H1 (cell line): ENCODE measurements at regions not wholly inside any gene's neighbourhood (a gene's known extent, or its start where the extent isn't known, plus 50 kb on each side); places are given as distances from the start of the nearest gene placed in this dataset.
"Not testable (repeated sequence)": the region's sequence is repeated elsewhere in the genome, so short reads cannot be mapped to it uniquely, and the experiment has no call there.

Experiments
- CTCF ChIA-PET: fragments of 300-600 bp; sonication (Branson Sonifier 250); formaldehyde crosslinking; loops from one replicate; lab custom pipeline; 2021; ENCODE audit not compliant: partially characterized antibody; lab: Charles Lee
- POLR2A ChIA-PET: fragments of 300-600 bp; sonication (Branson Sonifier 250); formaldehyde crosslinking; loops from one replicate; lab custom pipeline; 2021; ENCODE audit warnings: inconsistent platforms; ENCODE audit not compliant: partially characterized antibody; lab: Charles Lee
- DNase-seq, 2 experiments: peaks; one replicate each; pipeline versions ENCODE4 v3.0.0 to v3.0.0-alpha.2; 2010 to 2022; ENCODE audit warnings: low spot score in 2 of 2, low read depth in 1 of 2, mixed read lengths in 1 of 2
- FAIRE-seq: peaks from 2 replicates; lab custom pipeline; 2011; peaks lifted over from hg19 to GRCh38; lab: Jason Lieb, UNC
- H2AFZ ChIP-seq: 2 replicates; pipeline ENCODE4 v1.8.1; 2012; ENCODE audit warnings: low read length, inconsistent platforms
- H2AK5ac ChIP-seq: 2 replicates; pipeline ENCODE4 v1.6.1; 2013; ENCODE audit warnings: low read depth, low read length
- H2BK120ac ChIP-seq: replicated peaks from 2 replicates; pipeline ENCODE3; 2013; ENCODE audit warnings: low read depth, low read length, inconsistent platforms
- H2BK12ac ChIP-seq: 2 replicates; pipeline ENCODE4 v1.6.1; 2013; ENCODE audit warnings: low read depth, low read length
- H2BK15ac ChIP-seq: 2 replicates; pipeline ENCODE4 v1.6.1; 2013; ENCODE audit warnings: low read length
- H2BK20ac ChIP-seq: 2 replicates; pipeline ENCODE4 v1.6.1; 2013; ENCODE audit warnings: low read length
- H2BK5ac ChIP-seq: 2 replicates; pipeline ENCODE4 v1.6.1; 2013; ENCODE audit warnings: low read depth, low read length
- H3K14ac ChIP-seq: 2 replicates; pipeline ENCODE4 v1.6.1; 2013; ENCODE audit warnings: inconsistent platforms; ENCODE audit not compliant: insufficient read length
- H3K18ac ChIP-seq: 2 replicates; pipeline ENCODE4 v1.6.1; 2013; ENCODE audit warnings: low read length; ENCODE audit errors: extremely low read depth
- H3K23ac ChIP-seq: 2 replicates; pipeline ENCODE4 v1.6.1; 2013; ENCODE audit warnings: inconsistent platforms; ENCODE audit not compliant: insufficient read length
- H3K23me2 ChIP-seq: 2 replicates; pipeline ENCODE4 v1.6.1; 2013; ENCODE audit warnings: low read depth, low read length
- H3K27ac ChIP-seq: 2 replicates; pipeline ENCODE4 v1.6.1; 2011; ENCODE audit warnings: low read depth, low read length, inconsistent platforms
- H3K27me3 ChIP-seq, 4 experiments: replicated peaks in 1 of 4; 1 replicate in 1 of 4; 2 replicates in 3 of 4; pipeline versions ENCODE4 v1.6.1 to v1.8.1; 2011 to 2013; ENCODE audit warnings: low read length in 3 of 4, mild to moderate bottlenecking in 3 of 4, inconsistent platforms in 2 of 4, mixed read lengths in 2 of 4, moderate library complexity in 1 of 4; ENCODE audit not compliant: control insufficient read depth in 3 of 4, insufficient read depth in 3 of 4; ENCODE audit errors: extremely low read depth in 1 of 4
- H3K36me3 ChIP-seq, 4 experiments: 2 replicates each; pipeline versions ENCODE4 v1.6.1 to v1.8.1; 2011 to 2013; ENCODE audit warnings: mild to moderate bottlenecking in 4 of 4, low read length in 3 of 4, moderate library complexity in 2 of 4, control low read depth in 1 of 4, inconsistent platforms in 1 of 4; ENCODE audit not compliant: insufficient read depth in 4 of 4, control insufficient read depth in 2 of 4
- H3K4ac ChIP-seq: replicated peaks from 2 replicates; pipeline ENCODE3; 2013; ENCODE audit warnings: low read length, low read depth, mixed read lengths, inconsistent platforms; ENCODE audit not compliant: insufficient read length
- H3K4me1 ChIP-seq, 4 experiments: replicated peaks in 1 of 4; 1 replicate in 1 of 4; 2 replicates in 3 of 4; pipeline versions ENCODE4 v1.6.1 to v1.8.1; 2011 to 2013; ENCODE audit warnings: low read length in 3 of 4, inconsistent platforms in 2 of 4, mixed read lengths in 1 of 4; ENCODE audit not compliant: insufficient read depth in 4 of 4, control insufficient read depth in 3 of 4
- H3K4me2 ChIP-seq, 2 experiments: 2 replicates each; pipeline versions ENCODE4 v1.6.1 to v1.8.1; 2011 to 2013; ENCODE audit warnings: low read depth in 2 of 2, low read length in 2 of 2, control low read depth in 1 of 2, inconsistent platforms in 1 of 2, mild to moderate bottlenecking in 1 of 2; ENCODE audit not compliant: insufficient read depth in 1 of 2
- H3K4me3 ChIP-seq, 4 experiments: fragments of 200-600, 300-600 bp in 1 of 4; sonication (generic), shearing (Covaris generic), sonication (Bioruptor Twin) in 1 of 4; 2 replicates each; pipeline versions ENCODE4 v1.5.1 to v1.8.1; 2011 to 2016; ENCODE audit warnings: low read length in 4 of 4, low read depth in 3 of 4, control low read depth in 2 of 4, inconsistent platforms in 2 of 4, mild to moderate bottlenecking in 2 of 4, mixed read lengths in 1 of 4, moderate library complexity in 1 of 4; ENCODE audit not compliant: insufficient read depth in 2 of 4; ENCODE audit errors: extremely low read depth in 1 of 4
- H3K56ac ChIP-seq: replicated peaks from 2 replicates; pipeline ENCODE3; 2013; ENCODE audit warnings: low read depth, mild to moderate bottlenecking, mixed read lengths, low read length, inconsistent platforms; ENCODE audit not compliant: insufficient read length
- H3K79me1 ChIP-seq: 2 replicates; pipeline ENCODE4 v1.6.1; 2013; ENCODE audit warnings: low read depth, low read length, control low read depth
- H3K79me2 ChIP-seq, 2 experiments: 2 replicates each; pipeline versions ENCODE4 v1.6.1 to v1.8.1; 2012 to 2013; ENCODE audit warnings: low read length in 2 of 2, mild to moderate bottlenecking in 2 of 2, inconsistent platforms in 1 of 2; ENCODE audit not compliant: insufficient read depth in 2 of 2, control insufficient read depth in 1 of 2
- H3K9ac ChIP-seq, 4 experiments: replicated peaks in 1 of 4; 1 replicate in 1 of 4; 2 replicates in 3 of 4; pipeline versions ENCODE4 v1.6.1 to v1.8.1; 2011 to 2013; ENCODE audit warnings: low read depth in 3 of 4, low read length in 3 of 4, control low read depth in 2 of 4, mild to moderate bottlenecking in 2 of 4, moderate library complexity in 2 of 4, inconsistent platforms in 1 of 4; ENCODE audit errors: extremely low read depth in 1 of 4
- H3K9me3 ChIP-seq, 2 experiments: 2 replicates each; pipeline versions ENCODE4 v1.6.1 to v1.8.1; 2012 to 2013; ENCODE audit warnings: mild to moderate bottlenecking in 2 of 2, moderate library complexity in 2 of 2, control low read depth in 1 of 2, inconsistent platforms in 1 of 2, low read depth in 1 of 2, low read length in 1 of 2, mixed read lengths in 1 of 2; ENCODE audit not compliant: insufficient read depth in 2 of 2
- H4K20me1 ChIP-seq, 2 experiments: replicated peaks in 1 of 2; 2 replicates each; pipeline versions ENCODE3 to v1.8.1; 2011 to 2013; ENCODE audit warnings: inconsistent platforms in 2 of 2, low read length in 2 of 2, mild to moderate bottlenecking in 1 of 2; ENCODE audit not compliant: insufficient read depth in 2 of 2, control insufficient read depth in 1 of 2
- H4K5ac ChIP-seq: 2 replicates; pipeline ENCODE4 v1.6.1; 2013; ENCODE audit warnings: low read length, low read depth, mixed read lengths, inconsistent platforms; ENCODE audit not compliant: insufficient read length
- H4K8ac ChIP-seq: 2 replicates; pipeline ENCODE4 v1.8.0; 2013; ENCODE audit warnings: mild to moderate bottlenecking, moderate library complexity, low read length, inconsistent platforms; ENCODE audit not compliant: insufficient read depth; ENCODE audit errors: extremely low read depth
- H4K91ac ChIP-seq: replicated peaks from 2 replicates; pipeline ENCODE3; 2013; ENCODE audit warnings: low read length, mixed read lengths, inconsistent platforms; ENCODE audit not compliant: insufficient read length
- ASH2L ChIP-seq: fragments of 200-600, 300-600 bp; sonication (generic); IDR thresholded peaks from one replicate; pipeline ENCODE4 v1.7.1; 2017; ENCODE audit warnings: low read length
- CBX5 ChIP-seq: fragments of 300-800, 300-1000 bp; sonication (generic); IDR thresholded peaks from 2 replicates; pipeline ENCODE4 v1.7.1; 2016; ENCODE audit warnings: antibody characterized with exemption, low read length, low read depth
- EP300 ChIP-seq, 2 experiments: IDR thresholded peaks; 1 replicate in 1 of 2; 2 replicates in 1 of 2; pipeline ENCODE4 v1.6.1; 2011 to 2012; ENCODE audit warnings: low read depth in 2 of 2, low read length in 2 of 2, mild to moderate bottlenecking in 2 of 2, borderline replicate concordance in 1 of 2, inconsistent platforms in 1 of 2, moderate library complexity in 1 of 2
- RFX5 ChIP-seq: IDR thresholded peaks from 2 replicates; pipeline ENCODE4 v1.6.1; 2011; ENCODE audit warnings: low read depth, low read length, improper control_type of control experiment, borderline replicate concordance
- SAP30 ChIP-seq: fragments of 300-600 bp; sonication (generic); IDR thresholded peaks from 2 replicates; pipeline ENCODE4 v1.7.1; 2012; ENCODE audit warnings: low read length, moderate library complexity, mild to moderate bottlenecking, inconsistent platforms; ENCODE audit not compliant: insufficient read depth, insufficient replicate concordance
- WGBS, 2 experiments: shearing (Covaris generic) in 1 of 2; methylation state at CpG; one replicate each; pipeline versions ENCODE4 v1.1.6 to v1.1.7; 2013 to 2015; ENCODE audit warnings: low lambda C conversion rate in 2 of 2, mixed read lengths in 2 of 2, inconsistent platforms in 1 of 2, low coverage in 1 of 2, missing lambda C conversion rate in 1 of 2; ENCODE audit not compliant: insufficient replicate concordance in 2 of 2, insufficient coverage in 1 of 2, insufficient read length in 1 of 2; ENCODE audit errors: extremely low coverage in 1 of 2, missing lambda C conversion rate in 1 of 2; 5-methylcytosine and 5-hydroxymethylcytosine counted together
- TF ChIP-seq, protein P1 (sequence below): IDR thresholded peaks from 2 replicates; pipeline ENCODE4 v1.6.1; 2011; ENCODE audit warnings: low read depth, mild to moderate bottlenecking, low read length; ENCODE audit not compliant: insufficient read depth

- TF ChIP-seq, protein P1, sequence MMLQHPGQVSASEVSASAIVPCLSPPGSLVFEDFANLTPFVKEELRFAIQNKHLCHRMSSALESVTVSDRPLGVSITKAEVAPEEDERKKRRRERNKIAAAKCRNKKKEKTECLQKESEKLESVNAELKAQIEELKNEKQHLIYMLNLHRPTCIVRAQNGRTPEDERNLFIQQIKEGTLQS, result no peak
- TF ChIP-seq RFX5 (no peak), SAP30 (no peak), CBX5 (no peak), EP300 (IDR thresholded peaks at IDR 0.05; ENCODE audit: borderline replicate concordance in 1 of 2, low read depth in 2 of 2, low read length in 2 of 2) (no peak), ASH2L (no peak)
These were observed 339.2 kb downstream of the ADGRL2 start (continued) for GRCh38 chr1:82139751-82140468.

DNA sequence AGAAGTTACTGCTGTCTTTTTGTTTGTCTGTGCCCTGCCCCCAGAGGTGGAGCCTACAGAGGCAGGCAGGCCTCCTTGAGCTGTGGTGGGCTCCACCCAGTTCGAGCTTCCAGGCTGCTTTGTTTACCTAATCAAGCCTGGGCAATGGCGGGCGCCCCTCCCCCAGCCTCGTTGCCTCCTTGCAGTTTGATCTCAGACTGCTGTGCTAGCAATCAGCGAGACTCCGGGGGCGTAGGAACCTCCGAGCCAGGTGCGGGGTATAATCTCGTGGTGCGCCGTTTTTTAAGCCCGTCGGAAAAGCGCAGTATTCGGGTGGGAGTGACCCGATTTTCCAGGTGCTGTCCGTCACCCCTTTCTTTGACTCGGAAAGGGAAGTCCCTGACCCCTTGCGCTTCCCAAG is 335.6 kb downstream of the ADGRL2 start:
- H2AFZ ChIP-seq, H4K91ac ChIP-seq, H3K79me2 ChIP-seq, H3K9ac ChIP-seq, H4K5ac ChIP-seq, H3K79me1 ChIP-seq, H3K18ac ChIP-seq, H4K20me1 ChIP-seq, H2BK12ac ChIP-seq, H3K23me2 ChIP-seq, POLR2A ChIA-PET, H3K14ac ChIP-seq, H3K4ac ChIP-seq, H3K27me3 ChIP-seq, H3K27ac ChIP-seq, H3K4me1 ChIP-seq, H3K36me3 ChIP-seq, FAIRE-seq, H2AK5ac ChIP-seq, H2BK120ac ChIP-seq, H2BK5ac ChIP-seq, H3K4me3 ChIP-seq, H2BK15ac ChIP-seq, H2BK20ac ChIP-seq, H4K8ac ChIP-seq, H3K56ac ChIP-seq, H3K4me2 ChIP-seq, CTCF ChIA-PET, H3K9me3 ChIP-seq, H3K23ac ChIP-seq: not testable (repeated sequence)
- DNase-seq, result peak in 1 of 2 experiments; percentile 52
- 87% methylated on average over 17 of the region's 20 CpGs; no CpG with 5 or more reads in 1 of the 2 experiments for WGBS, 2 experiments
